ENCODE measurements at regions not wholly inside any gene's neighbourhood (a gene's known extent, or its start where the extent isn't known, plus 50 kb on each side); places are given as distances from the start of the nearest gene placed in this dataset.

DNA sequence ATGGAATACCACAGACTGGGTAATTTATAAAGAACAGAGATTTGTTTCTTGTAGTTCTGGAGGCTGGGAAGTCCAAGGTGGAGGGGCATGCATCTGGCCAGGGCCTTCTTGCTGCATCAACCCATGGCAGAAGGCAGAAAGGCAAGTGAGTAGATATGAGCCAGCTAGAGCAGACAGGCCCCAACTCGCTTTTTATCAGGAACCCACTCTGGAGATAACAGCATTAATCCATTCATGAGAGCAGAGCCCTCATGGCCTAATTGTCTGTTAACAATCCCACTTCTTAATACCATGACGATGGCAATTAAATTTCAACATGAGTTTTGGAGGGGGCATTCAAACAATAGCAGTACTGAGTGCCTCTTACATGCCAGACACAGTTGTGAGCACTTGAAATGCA, 87.2 kb upstream of the SOX13 start:
- ChIA-PET CTCF (no interaction called here), POLR2A (no interaction called here)
- no peaks in the 10 kb centered on the region for H3K9me3 Mint-ChIP-seq
- intact Hi-C loops (cut with micrococcal nuclease), result no loop called here
- H3K27me3 Mint-ChIP-seq, result peaks cover 3% of the 10 kb centered on the region
- H3K36me3 Mint-ChIP-seq (ENCODE audit: low read depth), result no peaks in the 10 kb centered on the region
- no peak for DNase-seq
- no peak overlapping the region for H3K27ac Mint-ChIP-seq
- TF ChIP-seq CTCF (IDR thresholded peaks at IDR 0.05), result no peak
- ATAC-seq, result no peak
- no peaks in the 10 kb centered on the region for H3K4me1 Mint-ChIP-seq (ENCODE audit: low read depth)
- H3K4me3 Mint-ChIP-seq, result no peak overlapping the region

- ChIA-PET POLR2A (no interaction called here), CTCF (interaction anchor here (1.0 to 1.6 kb wide), 2 partner anchors 18 to 142 kb away, joined by 3 to 5 read pairs; no protein-coding TSS in a partner anchor)
- DNase-seq (no peak), ATAC-seq (no peak)
- peaks cover 2% of the 10 kb centered on the region for H3K27me3 Mint-ChIP-seq
- H3K4me3 Mint-ChIP-seq, result no peak overlapping the region
- no peaks in the 10 kb centered on the region for H3K36me3 Mint-ChIP-seq (ENCODE audit: low read depth)
- no peaks in the 10 kb centered on the region for H3K9me3 Mint-ChIP-seq
- no peaks in the 10 kb centered on the region for H3K4me1 Mint-ChIP-seq (ENCODE audit: low read depth)
- intact Hi-C loops (cut with micrococcal nuclease), result no loop called here
- no peak for TF ChIP-seq CTCF (IDR thresholded peaks at IDR 0.05)
- no peak overlapping the region for H3K27ac Mint-ChIP-seq
These were observed 85.9 kb upstream of the SOX13 start for GRCh38 chr1:203986887-203987461.

DNA sequence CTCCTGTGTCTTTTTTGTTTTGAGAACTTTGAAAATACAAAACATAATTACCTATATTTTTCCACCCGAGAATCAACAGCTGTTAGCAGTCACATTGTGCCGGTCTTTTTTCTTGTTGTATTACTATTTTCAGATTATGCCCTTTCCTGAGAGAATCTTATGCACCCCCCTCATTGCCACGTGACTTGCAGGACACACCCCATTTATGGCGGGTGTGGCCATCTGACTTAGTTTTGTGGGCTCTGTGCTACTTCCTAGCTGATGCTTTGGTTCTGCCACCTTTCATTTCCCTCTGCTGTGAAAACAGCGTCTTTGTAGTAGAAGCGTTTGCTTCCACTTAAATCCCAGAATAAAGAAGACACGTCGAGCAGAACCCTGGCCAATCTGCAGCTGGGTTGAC, 82.8 kb upstream of the SOX13 start:
- DNase-seq (no peak), ATAC-seq (no peak)
- CTCF ChIA-PET, result no interaction called here
- POLR2A ChIA-PET, result interaction anchor here (0.9 kb wide), 1 partner anchor 10 kb away, joined by 3 read pairs; no protein-coding TSS in a partner anchor
- no peaks in the 10 kb centered on the region for H3K9me3 Mint-ChIP-seq
- intact Hi-C loops (cut with micrococcal nuclease), result no loop called here
- no peak overlapping the region for H3K4me3 Mint-ChIP-seq
- H3K27me3 Mint-ChIP-seq, result peaks cover 2% of the 10 kb centered on the region
- no peak for TF ChIP-seq CTCF (IDR thresholded peaks at IDR 0.05)
- no peaks in the 10 kb centered on the region for H3K4me1 Mint-ChIP-seq (ENCODE audit: low read depth)
- H3K27ac Mint-ChIP-seq, result no peak overlapping the region
- no peaks in the 10 kb centered on the region for H3K36me3 Mint-ChIP-seq (ENCODE audit: low read depth)

DNA sequence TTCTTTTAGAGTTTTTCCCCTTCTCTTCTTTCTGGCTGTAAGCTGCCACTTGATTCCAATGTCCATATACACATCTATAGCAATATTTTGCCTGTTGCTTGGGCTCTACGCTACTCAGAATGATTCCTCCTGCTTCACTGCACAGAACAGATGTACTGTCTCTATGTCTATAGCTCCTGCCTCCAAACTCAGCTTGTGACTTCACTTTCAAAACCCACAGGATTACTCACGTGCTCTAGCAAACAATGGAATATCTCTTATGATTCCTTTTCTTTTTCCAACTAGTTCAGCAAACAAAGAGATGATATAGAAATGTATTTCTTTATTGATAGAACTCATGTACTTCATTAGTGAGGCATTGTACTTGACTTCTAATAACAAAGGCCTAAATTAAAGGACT, 80.5 kb upstream of the SOX13 start:
- no peak for DNase-seq
- TF ChIP-seq CTCF (IDR thresholded peaks at IDR 0.05), result no peak
- intact Hi-C loops (cut with micrococcal nuclease), result no loop called here
- no peak overlapping the region for H3K4me3 Mint-ChIP-seq
- no peaks in the 10 kb centered on the region for H3K36me3 Mint-ChIP-seq (ENCODE audit: low read depth)
- no peaks in the 10 kb centered on the region for H3K9me3 Mint-ChIP-seq
- H3K4me1 Mint-ChIP-seq (ENCODE audit: low read depth), result no peaks in the 10 kb centered on the region
- no peak overlapping the region for H3K27ac Mint-ChIP-seq
- ChIA-PET CTCF (interaction anchor here (0.9 kb wide), 1 partner anchor 136 kb away, joined by 3 read pairs; no protein-coding TSS in a partner anchor), POLR2A (no interaction called here)
- H3K27me3 Mint-ChIP-seq, result peaks cover 2% of the 10 kb centered on the region
- no peak for ATAC-seq

DNA sequence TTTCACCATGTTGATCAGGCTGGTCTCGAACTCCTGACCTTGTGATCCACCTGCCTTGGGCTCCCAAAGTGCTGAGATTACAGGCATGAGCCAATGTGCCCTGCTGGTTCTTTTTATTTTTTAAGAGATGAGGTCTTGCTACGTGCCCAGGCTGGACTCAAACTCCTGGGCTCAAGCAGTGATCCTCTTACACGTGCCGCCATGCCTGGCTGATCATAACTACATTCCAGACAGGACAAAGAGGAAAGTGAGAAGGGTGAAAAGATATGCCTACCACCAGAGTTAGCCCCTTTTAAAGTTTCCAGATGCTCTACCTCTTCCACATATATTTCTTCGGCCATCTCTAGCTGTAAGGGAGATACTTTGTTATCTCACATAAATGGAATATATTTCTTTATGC, 79.7 kb upstream of the SOX13 start:
- POLR2A ChIA-PET, result interaction anchor here (0.6 kb wide), 1 partner anchor 10 kb away, joined by 3 read pairs; no protein-coding TSS in a partner anchor
- intact Hi-C loops (cut with micrococcal nuclease), result no loop called here
- H3K27ac Mint-ChIP-seq, result no peak overlapping the region
- H3K4me3 Mint-ChIP-seq, result no peak overlapping the region
- peaks cover 2% of the 10 kb centered on the region for H3K27me3 Mint-ChIP-seq
- H3K4me1 Mint-ChIP-seq (ENCODE audit: low read depth), result no peaks in the 10 kb centered on the region
- no peak for DNase-seq
- CTCF ChIA-PET, result no interaction called here
- no peaks in the 10 kb centered on the region for H3K36me3 Mint-ChIP-seq (ENCODE audit: low read depth)
- H3K9me3 Mint-ChIP-seq, result no peaks in the 10 kb centered on the region
- no peak for ATAC-seq
- no peak for TF ChIP-seq CTCF (IDR thresholded peaks at IDR 0.05)
